H9 (cell line): ENCODE measurements at regions not wholly inside any gene's neighbourhood (a gene's known extent, or its start where the extent isn't known, plus 50 kb on each side); places are given as distances from the start of the nearest gene placed in this dataset.

Source experiments
- DNase-seq: peaks from one replicate; pipeline ENCODE4 v3.0.0-alpha.2; 2017
- H2AFZ ChIP-seq: one replicate; pipeline ENCODE4 v1.6.1; 2013; ENCODE audit warnings: mild to moderate bottlenecking, low read length, control low read depth, moderate library complexity
- H2AK5ac ChIP-seq: 2 replicates; pipeline ENCODE4 v1.6.1; 2013; ENCODE audit warnings: low read length, control low read depth, mixed read lengths; ENCODE audit not compliant: insufficient read length
- H2BK120ac ChIP-seq: one replicate; pipeline ENCODE4 v1.6.1; 2013; ENCODE audit warnings: low read depth, mild to moderate bottlenecking, low read length, control low read depth, inconsistent platforms; ENCODE audit not compliant: poor library complexity, severe bottlenecking
- H2BK12ac ChIP-seq: 2 replicates; pipeline ENCODE4 v1.6.1; 2013; ENCODE audit warnings: low read length, control low read depth, mixed read lengths, low read depth; ENCODE audit not compliant: insufficient read length
- H2BK15ac ChIP-seq: 2 replicates; pipeline ENCODE4 v1.6.1; 2013; ENCODE audit warnings: low read depth, low read length, control low read depth
- H2BK20ac ChIP-seq: one replicate; pipeline ENCODE4 v1.6.1; 2013; ENCODE audit warnings: low read depth, mild to moderate bottlenecking, low read length, control low read depth, inconsistent platforms; ENCODE audit not compliant: poor library complexity, severe bottlenecking
- H2BK5ac ChIP-seq: 2 replicates; pipeline ENCODE4 v1.6.1; 2013; ENCODE audit warnings: low read length, control low read depth, mixed read lengths; ENCODE audit not compliant: insufficient read length
- H3K14ac ChIP-seq: 2 replicates; pipeline ENCODE4 v1.6.1; 2013; ENCODE audit warnings: low read length, control low read depth; ENCODE audit not compliant: insufficient read depth
- H3K18ac ChIP-seq: 2 replicates; pipeline ENCODE4 v1.6.1; 2013; ENCODE audit warnings: low read depth, mild to moderate bottlenecking, mixed read lengths, low read length, control low read depth; ENCODE audit not compliant: insufficient read length
- H3K23ac ChIP-seq: 2 replicates; pipeline ENCODE4 v1.6.1; 2013; ENCODE audit warnings: low read length, control low read depth, mixed read lengths, low read depth; ENCODE audit not compliant: insufficient read length
- H3K23me2 ChIP-seq: 2 replicates; pipeline ENCODE4 v1.6.1; 2013; ENCODE audit warnings: low read depth, mild to moderate bottlenecking, mixed read lengths, low read length, control low read depth; ENCODE audit not compliant: insufficient read length, poor library complexity, severe bottlenecking
- H3K27ac ChIP-seq: 2 replicates; pipeline ENCODE4 v1.5.1; 2013; ENCODE audit warnings: low read length, control low read depth, mixed read lengths, low read depth; ENCODE audit not compliant: insufficient read length
- H3K27me3 ChIP-seq: 2 replicates; pipeline ENCODE4 v1.6.1; 2013; ENCODE audit warnings: low read length, control low read depth, inconsistent platforms; ENCODE audit not compliant: insufficient read depth
- H3K4ac ChIP-seq: 2 replicates; pipeline ENCODE4 v1.6.1; 2013; ENCODE audit warnings: low read depth, mild to moderate bottlenecking, control low read depth, inconsistent platforms, low read length, moderate library complexity
- H3K4me1 ChIP-seq: 2 replicates; pipeline ENCODE4 v1.6.1; 2013; ENCODE audit warnings: low read length, control low read depth, inconsistent platforms; ENCODE audit not compliant: insufficient read depth
- H3K4me2 ChIP-seq: 2 replicates; pipeline ENCODE4 v1.6.1; 2013; ENCODE audit warnings: low read length, control low read depth, mixed read lengths; ENCODE audit not compliant: insufficient read length, insufficient read depth
- H3K56ac ChIP-seq: 2 replicates; pipeline ENCODE4 v1.6.1; 2013; ENCODE audit warnings: low read depth, mild to moderate bottlenecking, mixed read lengths, low read length, control low read depth; ENCODE audit not compliant: insufficient read length
- H3K79me1 ChIP-seq: 2 replicates; pipeline ENCODE4 v1.6.1; 2013; ENCODE audit warnings: low read depth, mild to moderate bottlenecking, moderate library complexity, low read length, control low read depth, inconsistent platforms; ENCODE audit not compliant: insufficient read depth, poor library complexity, severe bottlenecking
- H3K79me2 ChIP-seq: 2 replicates; pipeline ENCODE4 v1.6.1; 2013; ENCODE audit warnings: low read length, control low read depth, inconsistent platforms; ENCODE audit not compliant: insufficient read depth
- H3K9ac ChIP-seq: 2 replicates; pipeline ENCODE4 v1.6.1; 2013; ENCODE audit warnings: low read length, control low read depth, mixed read lengths; ENCODE audit not compliant: insufficient read length; ENCODE audit errors: extremely low read depth
- H3K9me3 ChIP-seq: one replicate; pipeline ENCODE4 v1.6.1; 2013; ENCODE audit warnings: low read depth, low read length, inconsistent platforms; ENCODE audit not compliant: control insufficient read depth
- H3T11ph ChIP-seq: one replicate; pipeline ENCODE4 v1.6.1; 2013; ENCODE audit warnings: mild to moderate bottlenecking, low read length, control low read depth, inconsistent platforms
- H4K20me1 ChIP-seq: one replicate; pipeline ENCODE4 v1.6.1; 2013; ENCODE audit not compliant: control insufficient read depth, insufficient read length, insufficient read depth
- H4K5ac ChIP-seq: 2 replicates; pipeline ENCODE4 v1.6.1; 2013; ENCODE audit warnings: low read depth, mild to moderate bottlenecking, mixed read lengths, low read length, control low read depth; ENCODE audit not compliant: insufficient read length
- H4K8ac ChIP-seq: replicated peaks from 2 replicates; pipeline ENCODE4 v1.6.1; 2013; ENCODE audit warnings: low read length, control low read depth, mixed read lengths, low read depth; ENCODE audit not compliant: insufficient read length
- H4K91ac ChIP-seq: 2 replicates; pipeline ENCODE4 v1.6.1; 2013; ENCODE audit warnings: low read depth, mild to moderate bottlenecking, moderate library complexity, mixed read lengths, low read length, control low read depth; ENCODE audit not compliant: insufficient read length
- H3K27ac Mint-ChIP-seq, 3 experiments: 2 replicates in 2 of 3; 3 replicates in 1 of 3; pipeline ENCODE4 v1.8.0; 2020 to 2021; ENCODE audit warnings: mixed read lengths in 3 of 3, mild to moderate bottlenecking in 1 of 3, moderate library complexity in 1 of 3
- H3K27me3 Mint-ChIP-seq: 2 replicates; pipeline ENCODE4 v1.8.0; 2021; ENCODE audit warnings: low read depth, mild to moderate bottlenecking, moderate library complexity, mixed read lengths
- H3K36me3 Mint-ChIP-seq, 3 experiments: 2 replicates in 2 of 3; 3 replicates in 1 of 3; pipeline ENCODE4 v1.8.0; 2020 to 2021; ENCODE audit warnings: low read depth in 3 of 3, mixed read lengths in 3 of 3; ENCODE audit not compliant: insufficient read depth in 1 of 3
- H3K4me1 Mint-ChIP-seq, 2 experiments: 2 replicates each; pipeline ENCODE4 v1.8.0; 2020; ENCODE audit warnings: mixed read lengths in 2 of 2
- H3K4me3 Mint-ChIP-seq, 2 experiments: 2 replicates in 1 of 2; 3 replicates in 1 of 2; pipeline ENCODE4 v1.8.0; 2020 to 2021; ENCODE audit warnings: mild to moderate bottlenecking in 2 of 2, mixed read lengths in 2 of 2, moderate library complexity in 1 of 2
- H3K9me3 Mint-ChIP-seq, 2 experiments: 2 replicates in 1 of 2; 3 replicates in 1 of 2; pipeline ENCODE4 v1.8.0; 2020; ENCODE audit warnings: mild to moderate bottlenecking in 2 of 2, mixed read lengths in 2 of 2, moderate library complexity in 1 of 2
- CTCF ChIP-seq: fragments of 200-600 bp; sonication (generic); conservative IDR thresholded peaks from 3 replicates; pipeline ENCODE4 v1.8.0; 2021; ENCODE audit warnings: antibody characterized with exemption, mild to moderate bottlenecking

DNA sequence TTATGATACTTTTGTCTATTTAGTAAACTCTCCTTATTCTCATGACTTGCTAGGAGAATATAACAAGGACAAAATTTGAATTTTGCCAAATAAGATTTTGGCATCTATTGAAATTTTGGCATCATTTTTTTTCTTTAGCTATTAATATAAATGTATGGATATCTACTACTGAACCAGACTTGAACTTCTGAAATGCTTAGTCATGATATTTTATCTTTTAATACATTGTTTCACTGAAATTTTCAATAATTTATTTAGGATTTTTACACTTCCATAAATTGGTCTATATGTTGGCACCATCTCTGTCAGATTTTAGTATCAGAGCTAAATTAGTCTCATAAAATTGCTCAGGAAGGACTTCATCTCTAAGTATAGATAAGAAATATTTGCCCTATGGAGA lies 149.8 kb downstream of the CYP26B1 start:
- H3K4me3 Mint-ChIP-seq = no peak overlapping the region
- Histone ChIP-seq H4K20me1 (no peaks in the 10 kb centered on the region), H3K23me2 (no peaks in the 10 kb centered on the region)

More for the DNA sequence above, 149.8 kb downstream of the CYP26B1 start:
- Histone ChIP-seq H3K18ac (no peak overlapping the region), H4K5ac (no peak overlapping the region), H3K4me1 (peaks cover 3% of the 10 kb centered on the region; the same call in 1 of the 2 replicates), H2BK20ac (no peak overlapping the region), H3K27ac (no peak overlapping the region), H3K14ac (no peak overlapping the region), H3K4me2 (no peak overlapping the region), H2BK5ac (no peak overlapping the region), H4K8ac (no peak overlapping the region), H3K27me3 (no peaks in the 10 kb centered on the region), H3K23ac (no peak overlapping the region), H3T11ph (no peak overlapping the region), H3K79me2 (no peaks in the 10 kb centered on the region), H4K91ac (no peak overlapping the region), H2AK5ac (no peak overlapping the region), H2BK12ac (no peak overlapping the region), H3K79me1 (no peaks in the 10 kb centered on the region), H3K4ac (no peak overlapping the region), H3K56ac (no peak overlapping the region), H2BK120ac (no peak overlapping the region), H2AFZ (no peak overlapping the region), H3K9ac (no peak overlapping the region), H3K9me3 (no peaks in the 10 kb centered on the region), H2BK15ac (no peak overlapping the region)
- TF ChIP-seq CTCF = no peak
- Mint-ChIP-seq H3K27me3 (no peaks in the 10 kb centered on the region), H3K27ac (no peak overlapping the region), H3K9me3 (no peaks in the 10 kb centered on the region), H3K4me1 (peaks cover 4 to 15% of the 10 kb centered on the region in 2 experiments), H3K36me3 (no peaks in the 10 kb centered on the region; a peak in 1 of 7 replicates)
- no peak for DNase-seq
